Thyroid gland (tissue), 4 donors: ENCODE measurements at regions not wholly inside any gene's neighbourhood (a gene's known extent, or its start where the extent isn't known, plus 50 kb on each side); places are given as distances from the start of the nearest gene placed in this dataset.

Source experiments
- DNase-seq, 2 donors: peaks; one replicate each; pipeline ENCODE4 v3.0.0-alpha.2; 2019
- H3K27ac ChIP-seq, 3 donors: fragments of 200-600 bp; sonication (generic); 1 replicate in 2 of 3; 2 replicates in 1 of 3; pipeline ENCODE4 v1.5.1; 2016 to 2019; ENCODE audit warnings: mild to moderate bottlenecking in 1 of 3, moderate library complexity in 1 of 3
- H3K27me3 ChIP-seq: fragments of 200-600 bp; sonication (generic); one replicate; pipeline ENCODE4 v1.5.1; 2019
- H3K36me3 ChIP-seq, 2 donors: fragments of 200-600 bp; sonication (generic); one replicate each; pipeline ENCODE4 v1.5.1; 2016 to 2019
- H3K4me1 ChIP-seq, 2 donors: fragments of 200-600 bp; sonication (generic); one replicate each; pipeline ENCODE4 v1.5.1; 2017 to 2019
- H3K4me3 ChIP-seq, 3 donors: fragments of 200-600 bp; sonication (generic); replicated peaks in 1 of 3; 1 replicate in 2 of 3; 2 replicates in 1 of 3; pipeline ENCODE4 v1.5.1; 2016; ENCODE audit warnings: mild to moderate bottlenecking in 1 of 3
- H3K9me3 ChIP-seq: fragments of 200-600 bp; sonication (generic); one replicate; pipeline ENCODE4 v1.5.1; 2017
- POLR2A ChIP-seq, 2 donors: fragments of 450-650 bp; IDR thresholded peaks; one replicate each; pipeline ENCODE4 v1.6.1; 2017; ENCODE audit warnings: antibody characterized with exemption in 2 of 2, mild to moderate bottlenecking in 2 of 2, moderate library complexity in 1 of 2
- WGBS, 2 donors: methylation state at CpG; one replicate each; pipeline ENCODE4 v1.1.5; 2017; 5-methylcytosine and 5-hydroxymethylcytosine counted together
- intact Hi-C: fragments of 100-400 bp; cut with DNase I; formaldehyde crosslinking; loops from one replicate; pipeline ENCODE4 v1.15.1; 2023
- TF ChIP-seq, protein P1 (sequence below), 6 experiments: fragments of 200-600 bp in 3 of 6; fragments of 450-650 bp in 3 of 6; sonication (generic) in 3 of 6; IDR thresholded peaks; one replicate each; pipeline ENCODE4 v1.5.1; 2016 to 2019; ENCODE audit warnings: antibody characterized with exemption in 6 of 6, mild to moderate bottlenecking in 2 of 6, inconsistent platforms in 1 of 6, moderate library complexity in 1 of 6

DNA sequence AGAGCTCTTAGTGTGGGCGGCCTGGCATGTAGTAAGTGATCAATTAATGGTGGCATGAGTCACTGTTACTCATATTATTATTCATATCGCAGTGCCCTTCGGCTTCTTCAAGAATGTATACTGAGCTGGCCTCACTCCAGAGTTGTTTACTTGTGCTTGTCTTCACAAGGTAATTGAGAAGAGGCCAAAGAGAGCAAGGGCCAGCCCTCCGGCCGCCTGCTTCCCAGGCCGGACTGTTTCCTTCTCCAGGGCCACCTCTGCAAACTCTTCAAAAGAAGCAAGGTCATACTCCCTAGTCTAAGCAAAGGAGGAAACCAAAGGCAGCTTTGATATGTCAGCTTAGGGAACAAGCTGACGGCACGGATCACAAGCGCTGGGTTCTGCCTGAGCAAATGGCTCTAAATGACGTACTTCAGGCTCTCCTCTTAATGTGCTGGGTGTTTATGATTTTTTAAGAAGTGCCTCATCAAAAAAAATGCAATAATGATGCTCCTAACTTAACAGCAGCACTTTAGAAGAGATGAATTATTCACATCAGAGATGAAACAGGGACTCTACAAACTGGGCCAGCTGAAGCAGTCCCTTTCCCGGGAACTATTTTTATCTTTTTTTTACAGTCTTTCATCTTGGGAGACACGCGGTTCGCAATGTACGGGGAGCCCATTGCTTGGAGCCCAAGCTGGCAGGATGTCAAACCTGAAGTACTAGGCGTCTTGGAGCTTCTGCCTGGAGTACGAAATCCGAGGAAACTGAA is 65.6 kb upstream of the DLK1 start:
- no peak overlapping the region for H3K4me3 ChIP-seq
- 51 to 66% methylated on average over 18 of the region's 18 CpGs for WGBS, 2 donors
- intact Hi-C loops = loop anchor here (10.0 kb wide), 1 partner anchor 574 kb away; no protein-coding TSS in a partner anchor
- no peak for DNase-seq
- no peaks in the 10 kb centered on the region for H3K36me3 ChIP-seq
- H3K27ac ChIP-seq = no peak overlapping the region
- H3K4me1 ChIP-seq = no peaks in the 10 kb centered on the region
- no peaks in the 10 kb centered on the region for H3K9me3 ChIP-seq
- TF ChIP-seq, protein P1, sequence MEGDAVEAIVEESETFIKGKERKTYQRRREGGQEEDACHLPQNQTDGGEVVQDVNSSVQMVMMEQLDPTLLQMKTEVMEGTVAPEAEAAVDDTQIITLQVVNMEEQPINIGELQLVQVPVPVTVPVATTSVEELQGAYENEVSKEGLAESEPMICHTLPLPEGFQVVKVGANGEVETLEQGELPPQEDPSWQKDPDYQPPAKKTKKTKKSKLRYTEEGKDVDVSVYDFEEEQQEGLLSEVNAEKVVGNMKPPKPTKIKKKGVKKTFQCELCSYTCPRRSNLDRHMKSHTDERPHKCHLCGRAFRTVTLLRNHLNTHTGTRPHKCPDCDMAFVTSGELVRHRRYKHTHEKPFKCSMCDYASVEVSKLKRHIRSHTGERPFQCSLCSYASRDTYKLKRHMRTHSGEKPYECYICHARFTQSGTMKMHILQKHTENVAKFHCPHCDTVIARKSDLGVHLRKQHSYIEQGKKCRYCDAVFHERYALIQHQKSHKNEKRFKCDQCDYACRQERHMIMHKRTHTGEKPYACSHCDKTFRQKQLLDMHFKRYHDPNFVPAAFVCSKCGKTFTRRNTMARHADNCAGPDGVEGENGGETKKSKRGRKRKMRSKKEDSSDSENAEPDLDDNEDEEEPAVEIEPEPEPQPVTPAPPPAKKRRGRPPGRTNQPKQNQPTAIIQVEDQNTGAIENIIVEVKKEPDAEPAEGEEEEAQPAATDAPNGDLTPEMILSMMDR (IDR thresholded peaks at IDR 0.05) = no peak
- no peak for TF ChIP-seq POLR2A (IDR thresholded peaks at IDR 0.05)
- H3K27me3 ChIP-seq = no peaks in the 10 kb centered on the region

DNA sequence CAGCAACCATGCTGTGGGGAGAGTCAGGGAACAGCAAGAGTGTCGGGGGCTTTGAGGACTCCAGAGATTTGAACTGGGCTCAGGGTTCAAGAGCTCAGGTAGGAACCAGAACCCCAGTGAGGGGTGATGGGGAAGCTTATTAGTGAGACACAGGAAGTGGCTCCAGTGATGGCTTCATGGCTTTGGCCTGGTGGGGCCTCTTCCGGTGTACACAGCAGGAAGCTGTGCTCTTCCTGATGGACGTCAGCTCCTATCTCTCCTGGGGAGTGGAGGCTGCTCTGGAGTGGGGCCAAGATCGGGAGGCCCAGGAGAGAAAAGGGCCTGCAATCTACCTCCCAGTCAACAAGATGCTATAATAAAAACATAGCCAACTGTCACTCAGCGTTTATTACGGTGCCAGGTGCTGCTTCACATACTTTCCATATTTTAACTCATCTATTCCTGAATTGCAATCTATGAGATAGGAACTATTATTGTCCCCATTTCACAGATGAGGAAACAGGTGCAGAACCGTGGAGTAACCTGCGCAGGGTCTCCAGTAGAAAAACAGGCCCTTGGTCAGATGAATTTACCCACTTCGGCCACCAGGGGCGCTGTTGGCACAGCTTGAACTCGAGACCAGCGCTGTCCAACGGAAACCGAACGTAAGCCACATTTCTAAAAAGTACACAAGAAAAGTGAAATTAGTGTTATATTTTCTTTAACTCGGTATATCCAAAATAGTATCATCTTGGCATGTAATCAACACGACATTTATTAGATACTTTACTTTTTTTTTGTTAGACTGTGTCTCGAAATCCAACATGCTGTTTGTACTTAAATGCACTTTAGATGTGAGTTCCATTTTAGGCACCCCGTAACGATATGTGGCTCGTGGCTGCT is 63.6 kb upstream of the DLK1 start:
- TF ChIP-seq POLR2A (IDR thresholded peaks at IDR 0.05) = no peak
- TF ChIP-seq, protein P1 (IDR thresholded peaks at IDR 0.05) = peak; percentile 73 to 99 (median 84)
- WGBS, 2 donors = 40 to 42% methylated on average over 21 of the region's 21 CpGs
- Histone ChIP-seq H3K4me3 (no peak overlapping the region), H3K27me3 (no peaks in the 10 kb centered on the region), H3K36me3 (no peaks in the 10 kb centered on the region), H3K4me1 (no peaks in the 10 kb centered on the region), H3K27ac (no peak overlapping the region), H3K9me3 (no peaks in the 10 kb centered on the region)
- peak; percentile 51 to 69 for DNase-seq
- intact Hi-C loops = loop anchor here (10.0 kb wide), 1 partner anchor 572 kb away; no protein-coding TSS in a partner anchor

DNA sequence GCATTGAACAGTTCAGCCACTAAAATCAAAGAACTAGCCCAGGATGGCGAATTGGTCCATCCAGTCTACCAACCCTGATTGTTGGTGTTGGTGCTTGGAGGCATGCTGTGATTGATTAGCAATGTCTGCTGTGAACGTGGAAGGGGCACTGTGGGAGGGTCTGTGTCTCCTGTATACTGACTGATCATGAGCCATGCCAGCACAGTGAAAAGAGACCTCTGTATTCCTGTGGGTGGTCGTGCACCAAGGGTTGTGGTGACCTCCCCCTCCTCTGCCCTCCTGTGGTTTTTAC is 63.0 kb upstream of the DLK1 start:
- Histone ChIP-seq H3K4me1 (no peaks in the 10 kb centered on the region), H3K9me3 (no peaks in the 10 kb centered on the region), H3K27me3 (no peaks in the 10 kb centered on the region), H3K4me3 (no peak overlapping the region), H3K27ac (no peak overlapping the region), H3K36me3 (no peaks in the 10 kb centered on the region)
- intact Hi-C loops = loop anchor here (10.0 kb wide), 1 partner anchor 571 kb away; no protein-coding TSS in a partner anchor
- TF ChIP-seq POLR2A (IDR thresholded peaks at IDR 0.05) = no peak
- TF ChIP-seq, protein P1 (IDR thresholded peaks at IDR 0.05) = no peak
- WGBS, 2 donors = 67 to 69% methylated on average over 3 of the region's 3 CpGs
- no peak for DNase-seq

DNA sequence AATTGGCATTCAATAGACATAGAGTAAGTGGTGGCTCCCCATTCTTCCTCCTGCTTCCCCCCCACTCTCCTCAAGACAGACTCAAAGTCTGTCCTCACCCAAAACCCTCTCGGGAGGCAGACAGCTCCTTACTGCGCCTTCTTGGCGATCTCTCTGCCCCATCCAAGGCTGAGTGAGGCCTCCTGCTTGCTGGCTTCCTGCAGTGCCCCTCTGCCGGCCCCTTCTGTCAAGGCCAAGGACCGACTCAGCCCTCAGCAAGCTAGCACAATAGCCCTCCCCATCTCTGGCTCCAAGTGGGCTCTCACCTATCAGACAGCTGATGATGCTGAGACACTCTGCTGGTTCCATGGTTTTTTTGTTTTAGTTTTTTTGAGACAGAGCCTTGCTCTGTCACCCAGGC is 62.5 kb upstream of the DLK1 start:
- no peak for DNase-seq
- Histone ChIP-seq H3K36me3 (no peaks in the 10 kb centered on the region), H3K27me3 (no peaks in the 10 kb centered on the region), H3K9me3 (no peaks in the 10 kb centered on the region), H3K27ac (no peak overlapping the region), H3K4me1 (peaks cover 0 to 2% of the 10 kb centered on the region in 2 donors), H3K4me3 (no peak overlapping the region)
- WGBS, 2 donors = 56 to 65% methylated on average over 5 of the region's 5 CpGs
- TF ChIP-seq POLR2A (IDR thresholded peaks at IDR 0.05) = no peak
- TF ChIP-seq, protein P1 (IDR thresholded peaks at IDR 0.05) = no peak
- intact Hi-C loops = loop anchor here (10.0 kb wide), 1 partner anchor 571 kb away; no protein-coding TSS in a partner anchor
